ENCODE measurements at regions not wholly inside any gene's neighbourhood (a gene's known extent, or its start where the extent isn't known, plus 50 kb on each side); places are given as distances from the start of the nearest gene placed in this dataset.

DNA sequence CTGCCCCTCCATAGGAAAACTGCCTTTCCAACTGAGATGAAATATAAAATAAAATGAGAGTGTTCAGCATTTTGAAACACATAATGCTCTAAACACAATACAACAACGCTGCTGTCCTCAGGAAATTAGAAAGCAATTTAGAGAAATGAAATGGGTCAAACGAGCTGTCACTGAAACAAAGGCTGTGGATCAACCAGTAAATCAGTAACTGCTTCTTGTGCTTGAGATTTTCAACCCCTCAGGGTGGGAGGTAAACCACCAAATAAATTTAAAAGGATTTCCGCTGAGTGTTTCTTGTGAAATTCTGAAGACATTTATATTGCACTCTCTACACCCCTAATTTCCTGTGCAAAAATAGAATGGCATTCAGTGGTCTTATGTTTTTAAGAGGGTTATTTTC is 657.1 kb upstream of the SEL1L start:
- Histone ChIP-seq H3K4me3 (no peak overlapping the region), H3K36me3 (ENCODE audit: control insufficient read depth in 4 of 4, insufficient read depth in 4 of 4, low read length in 4 of 4) (no peaks in the 10 kb centered on the region), H3K9me3 (ENCODE audit: control insufficient read depth in 4 of 4, insufficient read depth in 3 of 4, low read length in 3 of 4) (peaks cover 0 to 7% (median 1%) of the 10 kb centered on the region in 4 donors), H3K27ac (ENCODE audit: low read depth in 1 of 2, low read length in 1 of 2) (no peak overlapping the region), H3K4me1 (ENCODE audit: control insufficient read depth in 5 of 5, insufficient read depth in 5 of 5, low read length in 5 of 5) (peaks cover 0 to 14% (median 0%) of the 10 kb centered on the region in 5 donors), H3K9ac (ENCODE audit: insufficient read depth in 1 of 2, low read length in 2 of 2) (no peak overlapping the region), H3K27me3 (ENCODE audit: control insufficient read depth in 3 of 3, insufficient read depth in 3 of 3, low read length in 2 of 3) (no peaks in the 10 kb centered on the region)
- 48 to 65% methylated on average over 3 of the region's 3 CpGs for WGBS, 2 donors
- DNase-seq = peak in 2 of 3 donors; percentile 36 to 68
- no peak for ATAC-seq (ENCODE audit: insufficient read depth, low FRiP score)
- TF ChIP-seq, protein P1, sequence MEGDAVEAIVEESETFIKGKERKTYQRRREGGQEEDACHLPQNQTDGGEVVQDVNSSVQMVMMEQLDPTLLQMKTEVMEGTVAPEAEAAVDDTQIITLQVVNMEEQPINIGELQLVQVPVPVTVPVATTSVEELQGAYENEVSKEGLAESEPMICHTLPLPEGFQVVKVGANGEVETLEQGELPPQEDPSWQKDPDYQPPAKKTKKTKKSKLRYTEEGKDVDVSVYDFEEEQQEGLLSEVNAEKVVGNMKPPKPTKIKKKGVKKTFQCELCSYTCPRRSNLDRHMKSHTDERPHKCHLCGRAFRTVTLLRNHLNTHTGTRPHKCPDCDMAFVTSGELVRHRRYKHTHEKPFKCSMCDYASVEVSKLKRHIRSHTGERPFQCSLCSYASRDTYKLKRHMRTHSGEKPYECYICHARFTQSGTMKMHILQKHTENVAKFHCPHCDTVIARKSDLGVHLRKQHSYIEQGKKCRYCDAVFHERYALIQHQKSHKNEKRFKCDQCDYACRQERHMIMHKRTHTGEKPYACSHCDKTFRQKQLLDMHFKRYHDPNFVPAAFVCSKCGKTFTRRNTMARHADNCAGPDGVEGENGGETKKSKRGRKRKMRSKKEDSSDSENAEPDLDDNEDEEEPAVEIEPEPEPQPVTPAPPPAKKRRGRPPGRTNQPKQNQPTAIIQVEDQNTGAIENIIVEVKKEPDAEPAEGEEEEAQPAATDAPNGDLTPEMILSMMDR (IDR thresholded peaks at IDR 0.05; ENCODE audit: control extremely low read depth, extremely low read depth) = no peak

DNA sequence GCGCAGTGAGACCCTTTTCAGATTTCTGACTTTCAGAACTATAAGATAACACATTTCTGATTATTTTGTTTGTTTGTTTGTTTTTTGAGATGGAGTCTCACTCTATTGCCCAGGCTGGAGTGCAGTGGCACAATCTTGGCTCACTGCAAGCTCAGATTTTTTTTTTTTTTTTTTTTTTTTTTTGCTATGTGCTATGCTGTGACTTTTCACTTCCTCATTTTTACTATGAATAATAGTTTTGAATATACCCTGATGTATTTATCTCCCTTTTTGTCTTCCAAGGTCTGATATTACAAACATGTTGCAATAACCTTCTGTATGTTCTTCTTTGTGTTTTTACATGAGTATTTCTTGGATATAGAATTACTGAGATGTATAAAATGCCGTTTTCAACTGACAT is 658.7 kb upstream of the SEL1L start:
- H3K9me3 ChIP-seq (ENCODE audit: control insufficient read depth in 4 of 4, insufficient read depth in 3 of 4, low read length in 3 of 4) = peaks cover 0 to 7% (median 1%) of the 10 kb centered on the region in 4 donors
- no peak for ATAC-seq (ENCODE audit: insufficient read depth, low FRiP score)
- TF ChIP-seq, protein P1 (IDR thresholded peaks at IDR 0.05; ENCODE audit: control extremely low read depth, extremely low read depth) = no peak

GRCh38 chr14:82223276-82223675 is 689.6 kb upstream of the SEL1L start:
- no peak overlapping the region for H3K4me3 ChIP-seq
- WGBS, 2 donors = 21 to 22% methylated on average over 2 of the region's 2 CpGs
- TF ChIP-seq, protein P1 (IDR thresholded peaks at IDR 0.05; ENCODE audit: control extremely low read depth, extremely low read depth) = no peak
- no peaks in the 10 kb centered on the region for H3K36me3 ChIP-seq (ENCODE audit: control insufficient read depth in 4 of 4, insufficient read depth in 4 of 4, low read length in 4 of 4)
- no peak overlapping the region for H3K9ac ChIP-seq (ENCODE audit: insufficient read depth in 1 of 2, low read length in 2 of 2)
- no peaks in the 10 kb centered on the region for H3K9me3 ChIP-seq (ENCODE audit: control insufficient read depth in 4 of 4, insufficient read depth in 3 of 4, low read length in 3 of 4)
- ATAC-seq (ENCODE audit: insufficient read depth, low FRiP score) (no peak), DNase-seq (no peak)
- no peaks in the 10 kb centered on the region for H3K27me3 ChIP-seq (ENCODE audit: control insufficient read depth in 3 of 3, insufficient read depth in 3 of 3, low read length in 2 of 3)
- H3K27ac ChIP-seq (ENCODE audit: low read depth in 1 of 2, low read length in 1 of 2) = no peak overlapping the region
- H3K4me1 ChIP-seq (ENCODE audit: control insufficient read depth in 5 of 5, insufficient read depth in 5 of 5, low read length in 5 of 5) = no peaks in the 10 kb centered on the region

More for the DNA sequence above, 658.7 kb upstream of the SEL1L start:
- H3K9ac ChIP-seq (ENCODE audit: insufficient read depth in 1 of 2, low read length in 2 of 2) = no peak overlapping the region
- 75 to 81% methylated on average over 2 of the region's 2 CpGs for WGBS, 2 donors
- no peaks in the 10 kb centered on the region for H3K27me3 ChIP-seq (ENCODE audit: control insufficient read depth in 3 of 3, insufficient read depth in 3 of 3, low read length in 2 of 3)
- H3K4me1 ChIP-seq (ENCODE audit: control insufficient read depth in 5 of 5, insufficient read depth in 5 of 5, low read length in 5 of 5) = peaks cover 0 to 14% (median 0%) of the 10 kb centered on the region in 5 donors
- no peak overlapping the region for H3K27ac ChIP-seq (ENCODE audit: low read depth in 1 of 2, low read length in 1 of 2)
- no peak overlapping the region for H3K4me3 ChIP-seq
- H3K36me3 ChIP-seq (ENCODE audit: control insufficient read depth in 4 of 4, insufficient read depth in 4 of 4, low read length in 4 of 4) = no peaks in the 10 kb centered on the region
- DNase-seq = no peak

- no peak overlapping the region for H3K27ac ChIP-seq (ENCODE audit: low read depth in 1 of 2, low read length in 1 of 2)
- DNase-seq (no peak), ATAC-seq (ENCODE audit: insufficient read depth, low FRiP score) (no peak)
- no peaks in the 10 kb centered on the region for H3K27me3 ChIP-seq (ENCODE audit: control insufficient read depth in 3 of 3, insufficient read depth in 3 of 3, low read length in 2 of 3)
- 67 to 72% methylated on average over 3 of the region's 3 CpGs for WGBS, 2 donors
- TF ChIP-seq, protein P1 (IDR thresholded peaks at IDR 0.05; ENCODE audit: control extremely low read depth, extremely low read depth) = no peak
- H3K9ac ChIP-seq (ENCODE audit: insufficient read depth in 1 of 2, low read length in 2 of 2) = no peak overlapping the region
- H3K4me3 ChIP-seq = no peak overlapping the region
- no peaks in the 10 kb centered on the region for H3K9me3 ChIP-seq (ENCODE audit: control insufficient read depth in 4 of 4, insufficient read depth in 3 of 4, low read length in 3 of 4)
- H3K36me3 ChIP-seq (ENCODE audit: control insufficient read depth in 4 of 4, insufficient read depth in 4 of 4, low read length in 4 of 4) = no peaks in the 10 kb centered on the region
- H3K4me1 ChIP-seq (ENCODE audit: control insufficient read depth in 5 of 5, insufficient read depth in 5 of 5, low read length in 5 of 5) = no peaks in the 10 kb centered on the region
Observed at GRCh38 chr14:82224610-82225009, 691.0 kb upstream of the SEL1L start.
